ENCODE measurements at regions not wholly inside any gene's neighbourhood (a gene's known extent, or its start where the extent isn't known, plus 50 kb on each side); places are given as distances from the start of the nearest gene placed in this dataset.

DNA sequence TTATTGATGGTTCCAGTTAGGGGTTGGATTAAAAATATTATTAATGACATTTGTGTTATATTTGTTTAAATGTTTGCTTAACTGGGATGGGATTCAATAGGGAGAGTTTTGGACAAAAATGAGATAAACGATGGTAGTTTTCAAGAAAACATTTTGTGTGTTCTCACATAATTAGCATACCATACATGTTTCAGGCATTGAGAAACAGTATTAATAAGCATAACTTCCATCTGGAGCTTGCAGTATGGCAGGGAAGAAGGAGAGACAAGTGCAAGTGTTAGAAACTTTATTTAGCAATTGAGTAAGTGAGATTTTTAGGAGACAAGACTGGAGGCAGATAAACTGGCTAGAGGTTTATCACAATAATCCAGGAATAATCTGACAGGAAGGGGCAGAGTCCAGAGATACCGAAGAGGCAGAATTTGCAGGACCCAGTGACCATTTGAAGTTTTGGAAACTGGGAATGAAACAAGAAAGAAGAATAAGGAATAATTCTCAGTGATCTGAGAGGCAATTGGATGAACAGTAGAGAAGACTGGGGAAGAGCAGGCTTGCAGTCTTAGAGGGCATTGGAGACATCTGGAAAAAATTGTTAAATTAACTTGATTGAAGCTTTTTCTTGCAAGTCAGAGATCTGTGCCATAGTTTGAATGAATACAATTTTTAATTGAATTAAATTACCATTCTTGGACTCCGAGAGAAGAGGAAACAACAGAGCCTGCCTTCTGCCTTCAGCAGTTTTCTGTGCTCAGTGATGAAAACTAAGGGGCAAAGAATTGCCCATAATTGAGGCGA, 73.0 kb upstream of the PTCHD4 start:
- Histone ChIP-seq H4K91ac (ENCODE audit: insufficient read length, low read depth, low read length) (no peak overlapping the region), H3K4ac (ENCODE audit: low read depth, low read length) (no peak overlapping the region), H3K14ac (ENCODE audit: insufficient read depth, low read length) (no peak overlapping the region), H3K27me3 (ENCODE audit: insufficient read depth, low read length) (no peaks in the 10 kb centered on the region), H2BK120ac (ENCODE audit: low read depth, low read length, poor library complexity, severe bottlenecking) (no peak overlapping the region), H3K9ac (ENCODE audit: extremely low read depth, insufficient read length, low read length) (no peak overlapping the region), H3K18ac (ENCODE audit: insufficient read length, low read depth, low read length) (no peak overlapping the region), H3K27ac (ENCODE audit: insufficient read length, low read depth, low read length) (no peak overlapping the region), H2BK15ac (ENCODE audit: low read depth, low read length) (no peak overlapping the region), H2BK20ac (ENCODE audit: low read depth, low read length, poor library complexity, severe bottlenecking) (no peak overlapping the region), H3K4me1 (ENCODE audit: insufficient read depth, low read length) (no peaks in the 10 kb centered on the region), H3K56ac (ENCODE audit: insufficient read length, low read depth, low read length) (no peak overlapping the region), H2AFZ (ENCODE audit: low read length) (no peak overlapping the region), H2AK5ac (ENCODE audit: insufficient read length, low read length) (no peak overlapping the region), H3K4me2 (ENCODE audit: insufficient read depth, insufficient read length, low read length) (no peak overlapping the region), H4K20me1 (ENCODE audit: control insufficient read depth, insufficient read depth, insufficient read length) (no peaks in the 10 kb centered on the region), H4K5ac (ENCODE audit: insufficient read length, low read depth, low read length) (no peak overlapping the region), H3K23ac (ENCODE audit: insufficient read length, low read depth, low read length) (no peak overlapping the region), H3K23me2 (ENCODE audit: insufficient read length, low read depth, low read length, poor library complexity, severe bottlenecking) (no peaks in the 10 kb centered on the region), H4K8ac (replicated peaks; ENCODE audit: insufficient read length, low read depth, low read length) (no peak overlapping the region), H3T11ph (ENCODE audit: low read length) (no peak overlapping the region), H2BK12ac (ENCODE audit: insufficient read length, low read depth, low read length) (no peak overlapping the region), H3K79me2 (ENCODE audit: insufficient read depth, low read length) (no peaks in the 10 kb centered on the region), H3K9me3 (ENCODE audit: control insufficient read depth, low read depth, low read length) (no peaks in the 10 kb centered on the region), H2BK5ac (ENCODE audit: insufficient read length, low read length) (no peak overlapping the region), H3K79me1 (ENCODE audit: insufficient read depth, low read depth, low read length, poor library complexity, severe bottlenecking) (no peaks in the 10 kb centered on the region)
- TF ChIP-seq, protein P1, sequence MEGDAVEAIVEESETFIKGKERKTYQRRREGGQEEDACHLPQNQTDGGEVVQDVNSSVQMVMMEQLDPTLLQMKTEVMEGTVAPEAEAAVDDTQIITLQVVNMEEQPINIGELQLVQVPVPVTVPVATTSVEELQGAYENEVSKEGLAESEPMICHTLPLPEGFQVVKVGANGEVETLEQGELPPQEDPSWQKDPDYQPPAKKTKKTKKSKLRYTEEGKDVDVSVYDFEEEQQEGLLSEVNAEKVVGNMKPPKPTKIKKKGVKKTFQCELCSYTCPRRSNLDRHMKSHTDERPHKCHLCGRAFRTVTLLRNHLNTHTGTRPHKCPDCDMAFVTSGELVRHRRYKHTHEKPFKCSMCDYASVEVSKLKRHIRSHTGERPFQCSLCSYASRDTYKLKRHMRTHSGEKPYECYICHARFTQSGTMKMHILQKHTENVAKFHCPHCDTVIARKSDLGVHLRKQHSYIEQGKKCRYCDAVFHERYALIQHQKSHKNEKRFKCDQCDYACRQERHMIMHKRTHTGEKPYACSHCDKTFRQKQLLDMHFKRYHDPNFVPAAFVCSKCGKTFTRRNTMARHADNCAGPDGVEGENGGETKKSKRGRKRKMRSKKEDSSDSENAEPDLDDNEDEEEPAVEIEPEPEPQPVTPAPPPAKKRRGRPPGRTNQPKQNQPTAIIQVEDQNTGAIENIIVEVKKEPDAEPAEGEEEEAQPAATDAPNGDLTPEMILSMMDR (conservative IDR thresholded peaks at IDR 0.05), result no peak
- Mint-ChIP-seq H3K4me1 (peaks cover 4 to 10% of the 10 kb centered on the region in 2 experiments; a peak in 3 of 4 replicates), H3K27me3 (ENCODE audit: low read depth) (no peaks in the 10 kb centered on the region), H3K4me3 (no peak overlapping the region), H3K27ac (no peak overlapping the region), H3K36me3 (ENCODE audit: insufficient read depth in 1 of 3, low read depth in 3 of 3) (no peaks in the 10 kb centered on the region), H3K9me3 (no peaks in the 10 kb centered on the region)
- WGBS (ENCODE audit: extremely low coverage, insufficient read length, low lambda C conversion rate), result no CpG with 5 or more reads among the region's 4 CpGs
- DNase-seq, result no peak

Data from H9 (cell line).